ENCODE measurements at regions not wholly inside any gene's neighbourhood (a gene's known extent, or its start where the extent isn't known, plus 50 kb on each side); places are given as distances from the start of the nearest gene placed in this dataset.

- TF ChIP-seq CTCF (IDR thresholded peaks at IDR 0.05 in 2 of 3, conservative IDR thresholded peaks at IDR 0.05 in 1 of 3; ENCODE audit: borderline replicate concordance in 1 of 3, insufficient read depth in 1 of 3, low read depth in 2 of 3, low read length in 2 of 3) (no peak), RAD21 (IDR thresholded peaks at IDR 0.05; ENCODE audit: low read depth) (no peak), POLR2A (IDR thresholded peaks at IDR 0.05; ENCODE audit: borderline replicate concordance, extremely low read depth, insufficient read depth, insufficient read length) (no peak), JUND (IDR thresholded peaks at IDR 0.05) (no peak), SP1 (IDR thresholded peaks at IDR 0.05; ENCODE audit: low read depth) (no peak), YY1 (IDR thresholded peaks at IDR 0.05; ENCODE audit: extremely low read depth, insufficient replicate concordance, low read depth, low read length) (no peak), FOSL1 (IDR thresholded peaks at IDR 0.05; ENCODE audit: low read depth) (no peak), EZH2 (IDR thresholded peaks at IDR 0.05) (no peak), POLR2AphosphoS5 (IDR thresholded peaks at IDR 0.05; ENCODE audit: low read depth, low read length) (no peak)
- TF ChIP-seq, protein P1, sequence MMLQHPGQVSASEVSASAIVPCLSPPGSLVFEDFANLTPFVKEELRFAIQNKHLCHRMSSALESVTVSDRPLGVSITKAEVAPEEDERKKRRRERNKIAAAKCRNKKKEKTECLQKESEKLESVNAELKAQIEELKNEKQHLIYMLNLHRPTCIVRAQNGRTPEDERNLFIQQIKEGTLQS (IDR thresholded peaks at IDR 0.05): no peak
- TF ChIP-seq, protein P2, sequence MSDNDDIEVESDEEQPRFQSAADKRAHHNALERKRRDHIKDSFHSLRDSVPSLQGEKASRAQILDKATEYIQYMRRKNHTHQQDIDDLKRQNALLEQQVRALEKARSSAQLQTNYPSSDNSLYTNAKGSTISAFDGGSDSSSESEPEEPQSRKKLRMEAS (IDR thresholded peaks at IDR 0.05): no peak
Measured at GRCh38 chr6:165135889-165136288, 173.5 kb downstream of the C6orf118 start.
